ENCODE measurements at regions not wholly inside any gene's neighbourhood (a gene's known extent, or its start where the extent isn't known, plus 50 kb on each side); places are given as distances from the start of the nearest gene placed in this dataset.

DNA sequence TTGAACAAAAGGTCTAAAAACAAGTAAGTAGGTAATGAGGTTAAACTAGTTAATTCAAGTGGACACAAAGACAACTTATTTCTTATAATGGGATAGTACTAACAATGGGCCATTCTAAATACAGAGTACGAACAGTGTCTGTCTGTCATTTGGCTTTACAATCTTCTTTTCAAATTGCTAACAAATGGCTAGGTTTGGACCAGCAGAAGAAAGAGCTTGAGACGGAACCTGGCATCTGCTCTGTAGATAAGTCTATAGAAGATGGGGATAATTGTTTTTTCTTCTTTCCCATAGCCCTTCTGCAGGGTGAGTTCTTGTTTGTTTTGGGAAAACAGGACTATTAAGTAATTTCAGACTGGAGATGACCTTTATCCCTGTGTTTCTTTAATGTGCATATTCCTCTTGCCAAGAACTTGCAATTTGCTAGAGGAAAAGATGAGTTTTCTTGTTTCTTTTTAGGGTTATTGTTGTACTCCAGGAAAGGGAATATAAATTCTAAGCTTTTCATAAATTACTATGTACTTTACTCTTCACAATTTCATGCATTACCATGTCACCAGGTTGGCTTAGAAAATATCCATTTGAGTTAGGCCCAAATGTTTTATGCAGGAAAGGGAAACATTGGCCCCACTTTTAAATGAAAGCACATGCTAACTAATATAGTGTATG, 500.5 kb upstream of the SYT4 start:
- H3K14ac ChIP-seq (ENCODE audit: low read length) = no peak overlapping the region
- DNase-seq (ENCODE audit: low spot score) = no peak

DNA sequence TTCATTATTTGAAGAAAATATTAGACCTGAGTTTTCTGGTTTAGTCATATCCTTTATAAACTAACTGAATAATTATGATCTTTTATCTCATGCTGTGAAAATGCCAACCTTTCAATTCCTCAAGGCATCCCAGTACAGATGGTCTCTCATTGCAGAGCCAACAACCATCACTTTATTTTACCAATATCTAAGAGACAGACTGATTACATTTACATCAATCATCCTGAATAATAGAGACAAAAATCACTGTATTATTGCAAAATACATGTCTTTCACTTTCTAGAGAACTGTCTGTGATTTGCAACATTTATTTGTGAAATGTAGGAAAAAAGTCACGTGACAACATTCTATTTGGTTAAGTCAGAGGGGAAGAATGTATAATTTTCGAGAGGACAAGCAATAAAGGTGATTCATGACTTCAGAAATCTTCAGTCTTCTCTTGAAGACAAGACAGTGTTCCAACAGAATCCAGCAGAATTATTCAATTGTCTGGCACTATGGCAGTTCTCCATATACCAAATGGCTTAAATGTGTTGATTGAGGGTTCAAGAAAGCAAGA, 503.6 kb upstream of the SYT4 start:
- Histone ChIP-seq H2BK15ac (ENCODE audit: low read length) (no peak overlapping the region), H3K4me2 (ENCODE audit: insufficient read depth, low read length, poor library complexity, severe bottlenecking) (no peak overlapping the region), H3K27me3 (ENCODE audit: control insufficient read depth in 3 of 3, insufficient read depth in 3 of 3, low read depth in 1 of 3, low read length in 3 of 3) (no peaks in the 10 kb centered on the region), H3K4me1 (ENCODE audit: control insufficient read depth in 2 of 2, insufficient read depth in 1 of 2, low read depth in 1 of 2, low read length in 2 of 2) (no peaks in the 10 kb centered on the region), H3K36me3 (replicated peaks in 1 of 2; ENCODE audit: control insufficient read depth in 2 of 2, insufficient read depth in 2 of 2, low read length in 2 of 2) (no peaks in the 10 kb centered on the region), H2AK5ac (ENCODE audit: low read depth, low read length) (no peak overlapping the region), H2BK12ac (ENCODE audit: low read length) (no peak overlapping the region), H3K23ac (ENCODE audit: low read depth, low read length, poor library complexity) (no peak overlapping the region), H3K79me1 (ENCODE audit: low read depth, low read length) (no peaks in the 10 kb centered on the region), H3K4me3 (ENCODE audit: low read length in 2 of 2) (no peak overlapping the region), H4K91ac (ENCODE audit: low read depth, low read length, poor library complexity) (no peak overlapping the region), H3K9me3 (replicated peaks in 1 of 2; ENCODE audit: control insufficient read depth in 2 of 2, insufficient read depth in 1 of 2, low read depth in 1 of 2, low read length in 2 of 2) (no peaks in the 10 kb centered on the region), H3K18ac (ENCODE audit: low read length) (no peak overlapping the region), H2BK120ac (ENCODE audit: low read depth, low read length) (no peak overlapping the region), H3K14ac (ENCODE audit: low read length) (no peak overlapping the region), H4K8ac (ENCODE audit: low read depth, low read length) (no peak overlapping the region), H3K27ac (replicated peaks; ENCODE audit: low read length) (no peak overlapping the region), H2AFZ (ENCODE audit: low read length) (no peak overlapping the region), H3K4ac (ENCODE audit: low read length) (no peak overlapping the region), H3K9ac (ENCODE audit: low read depth, low read length, poor library complexity) (no peak overlapping the region), H2BK5ac (ENCODE audit: low read length) (no peak overlapping the region)
- WGBS, 2 donors (ENCODE audit: extremely low coverage in 2 of 2, insufficient read length in 2 of 2, insufficient replicate concordance in 1 of 2) = no CpG with 5 or more reads among the region's 2 CpGs
- DNase-seq (ENCODE audit: low spot score) = no peak

More for the DNA sequence above, 500.5 kb upstream of the SYT4 start:
- no CpG with 5 or more reads among the region's 2 CpGs for WGBS, 2 donors (ENCODE audit: extremely low coverage in 2 of 2, insufficient read length in 2 of 2, insufficient replicate concordance in 1 of 2)
- H3K27me3 ChIP-seq (ENCODE audit: control insufficient read depth in 3 of 3, insufficient read depth in 3 of 3, low read depth in 1 of 3, low read length in 3 of 3) = no peaks in the 10 kb centered on the region
- no peak overlapping the region for H3K4ac ChIP-seq (ENCODE audit: low read length)
- H3K27ac ChIP-seq (replicated peaks; ENCODE audit: low read length) = no peak overlapping the region
- H3K9ac ChIP-seq (ENCODE audit: low read depth, low read length, poor library complexity) = no peak overlapping the region
- no peaks in the 10 kb centered on the region for H3K79me1 ChIP-seq (ENCODE audit: low read depth, low read length)
- no peak overlapping the region for H3K18ac ChIP-seq (ENCODE audit: low read length)
- no peak overlapping the region for H2AFZ ChIP-seq (ENCODE audit: low read length)
- no peak overlapping the region for H3K4me2 ChIP-seq (ENCODE audit: insufficient read depth, low read length, poor library complexity, severe bottlenecking)
- no peak overlapping the region for H3K4me3 ChIP-seq (ENCODE audit: low read length in 2 of 2)
- H2BK12ac ChIP-seq (ENCODE audit: low read length) = no peak overlapping the region
- H2BK120ac ChIP-seq (ENCODE audit: low read depth, low read length) = no peak overlapping the region
- no peak overlapping the region for H2BK5ac ChIP-seq (ENCODE audit: low read length)
- no peak overlapping the region for H2AK5ac ChIP-seq (ENCODE audit: low read depth, low read length)
- H3K9me3 ChIP-seq (replicated peaks in 1 of 2; ENCODE audit: control insufficient read depth in 2 of 2, insufficient read depth in 1 of 2, low read depth in 1 of 2, low read length in 2 of 2) = peaks cover 0 to 2% of the 10 kb centered on the region in 2 donors
- H4K8ac ChIP-seq (ENCODE audit: low read depth, low read length) = no peak overlapping the region
- H3K36me3 ChIP-seq (replicated peaks in 1 of 2; ENCODE audit: control insufficient read depth in 2 of 2, insufficient read depth in 2 of 2, low read length in 2 of 2) = no peaks in the 10 kb centered on the region
- no peak overlapping the region for H2BK15ac ChIP-seq (ENCODE audit: low read length)
- no peak overlapping the region for H3K23ac ChIP-seq (ENCODE audit: low read depth, low read length, poor library complexity)
- peaks cover 2 to 10% of the 10 kb centered on the region in 2 donors for H3K4me1 ChIP-seq (ENCODE audit: control insufficient read depth in 2 of 2, insufficient read depth in 1 of 2, low read depth in 1 of 2, low read length in 2 of 2)
- no peak overlapping the region for H4K91ac ChIP-seq (ENCODE audit: low read depth, low read length, poor library complexity)

DNA sequence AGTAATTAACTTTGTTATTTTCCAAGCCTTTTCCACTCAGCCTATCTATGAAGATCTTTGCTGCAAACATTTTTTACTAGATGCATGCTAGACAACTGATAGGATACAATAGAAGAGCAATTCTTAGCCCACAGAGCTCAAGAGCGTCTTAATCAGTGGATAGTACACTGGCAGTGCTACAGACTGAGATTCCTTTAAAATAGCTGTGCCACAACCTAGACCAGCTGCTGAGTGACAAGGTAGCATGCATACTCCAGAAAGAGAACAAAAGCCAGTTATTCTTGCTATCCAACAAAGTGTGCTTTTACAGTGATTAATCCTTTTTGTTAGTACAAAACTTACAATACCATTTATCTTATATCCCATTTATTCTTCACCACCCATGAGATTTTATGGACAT, 507.9 kb upstream of the SYT4 start:
- no peaks in the 10 kb centered on the region for H3K79me1 ChIP-seq (ENCODE audit: low read depth, low read length)
- no CpG with 5 or more reads among the region's 1 CpG for WGBS, 2 donors (ENCODE audit: extremely low coverage in 2 of 2, insufficient read length in 2 of 2, insufficient replicate concordance in 1 of 2)
- H3K18ac ChIP-seq (ENCODE audit: low read length) = no peak overlapping the region
- H2BK5ac ChIP-seq (ENCODE audit: low read length) = no peak overlapping the region
- no peak overlapping the region for H2BK15ac ChIP-seq (ENCODE audit: low read length)
- no peak overlapping the region for H3K9ac ChIP-seq (ENCODE audit: low read depth, low read length, poor library complexity)
- no peak overlapping the region for H2AFZ ChIP-seq (ENCODE audit: low read length)
- H2AK5ac ChIP-seq (ENCODE audit: low read depth, low read length) = no peak overlapping the region
- H3K36me3 ChIP-seq (replicated peaks in 1 of 2; ENCODE audit: control insufficient read depth in 2 of 2, insufficient read depth in 2 of 2, low read length in 2 of 2) = no peaks in the 10 kb centered on the region
- no peak overlapping the region for H3K4me3 ChIP-seq (ENCODE audit: low read length in 2 of 2)
- no peak overlapping the region for H4K8ac ChIP-seq (ENCODE audit: low read depth, low read length)
- no peak for DNase-seq (ENCODE audit: low spot score)
- H3K27me3 ChIP-seq (ENCODE audit: control insufficient read depth in 3 of 3, insufficient read depth in 3 of 3, low read depth in 1 of 3, low read length in 3 of 3) = no peaks in the 10 kb centered on the region
- H4K91ac ChIP-seq (ENCODE audit: low read depth, low read length, poor library complexity) = no peak overlapping the region
- no peak overlapping the region for H3K4me2 ChIP-seq (ENCODE audit: insufficient read depth, low read length, poor library complexity, severe bottlenecking)
- H2BK120ac ChIP-seq (ENCODE audit: low read depth, low read length) = no peak overlapping the region
- H3K23ac ChIP-seq (ENCODE audit: low read depth, low read length, poor library complexity) = no peak overlapping the region
- H3K4ac ChIP-seq (ENCODE audit: low read length) = no peak overlapping the region
- no peaks in the 10 kb centered on the region for H3K9me3 ChIP-seq (replicated peaks in 1 of 2; ENCODE audit: control insufficient read depth in 2 of 2, insufficient read depth in 1 of 2, low read depth in 1 of 2, low read length in 2 of 2)
- no peak overlapping the region for H2BK12ac ChIP-seq (ENCODE audit: low read length)
- H3K4me1 ChIP-seq (ENCODE audit: control insufficient read depth in 2 of 2, insufficient read depth in 1 of 2, low read depth in 1 of 2, low read length in 2 of 2) = no peaks in the 10 kb centered on the region
- no peak overlapping the region for H3K27ac ChIP-seq (replicated peaks; ENCODE audit: low read length)
- no peak overlapping the region for H3K14ac ChIP-seq (ENCODE audit: low read length)

DNA sequence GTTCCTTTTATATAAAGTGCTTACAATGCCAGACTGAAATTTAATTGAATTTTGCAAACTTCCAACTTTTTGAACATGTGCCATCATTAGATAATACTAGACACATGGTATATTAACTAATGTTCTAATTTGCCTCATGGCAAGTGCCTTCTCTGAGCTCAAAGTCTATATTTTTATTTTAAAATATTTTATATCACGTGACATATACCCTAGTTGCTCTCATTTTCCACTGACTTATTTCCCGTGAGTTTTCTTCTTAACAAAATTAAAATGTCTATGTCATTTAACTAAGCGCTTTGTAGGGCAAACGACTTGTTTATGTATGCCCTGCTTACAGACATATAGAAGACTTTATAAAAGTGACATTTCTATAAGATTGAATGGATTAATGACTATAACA, 509.6 kb upstream of the SYT4 start:
- no peak overlapping the region for H2BK12ac ChIP-seq (ENCODE audit: low read length)
- no peaks in the 10 kb centered on the region for H3K79me1 ChIP-seq (ENCODE audit: low read depth, low read length)
- no peaks in the 10 kb centered on the region for H3K27me3 ChIP-seq (ENCODE audit: control insufficient read depth in 3 of 3, insufficient read depth in 3 of 3, low read depth in 1 of 3, low read length in 3 of 3)
- H3K23ac ChIP-seq (ENCODE audit: low read depth, low read length, poor library complexity) = no peak overlapping the region
- no peak overlapping the region for H2AFZ ChIP-seq (ENCODE audit: low read length)
- H3K4ac ChIP-seq (ENCODE audit: low read length) = no peak overlapping the region
- no peak overlapping the region for H2BK5ac ChIP-seq (ENCODE audit: low read length)
- no peak overlapping the region for H2BK15ac ChIP-seq (ENCODE audit: low read length)
- no peak overlapping the region for H3K14ac ChIP-seq (ENCODE audit: low read length)
- H3K27ac ChIP-seq (replicated peaks; ENCODE audit: low read length) = no peak overlapping the region
- no peak overlapping the region for H3K4me3 ChIP-seq (ENCODE audit: low read length in 2 of 2)
- H3K4me2 ChIP-seq (ENCODE audit: insufficient read depth, low read length, poor library complexity, severe bottlenecking) = no peak overlapping the region
- H3K9ac ChIP-seq (ENCODE audit: low read depth, low read length, poor library complexity) = no peak overlapping the region
- WGBS, 2 donors (ENCODE audit: extremely low coverage in 2 of 2, insufficient read length in 2 of 2, insufficient replicate concordance in 1 of 2) = no CpG with 5 or more reads among the region's 4 CpGs
- H3K36me3 ChIP-seq (replicated peaks in 1 of 2; ENCODE audit: control insufficient read depth in 2 of 2, insufficient read depth in 2 of 2, low read length in 2 of 2) = no peaks in the 10 kb centered on the region
- DNase-seq (ENCODE audit: low spot score) = no peak
- H3K18ac ChIP-seq (ENCODE audit: low read length) = no peak overlapping the region
- H4K91ac ChIP-seq (ENCODE audit: low read depth, low read length, poor library complexity) = no peak overlapping the region
- no peak overlapping the region for H2AK5ac ChIP-seq (ENCODE audit: low read depth, low read length)
- no peak overlapping the region for H2BK120ac ChIP-seq (ENCODE audit: low read depth, low read length)
- H3K4me1 ChIP-seq (ENCODE audit: control insufficient read depth in 2 of 2, insufficient read depth in 1 of 2, low read depth in 1 of 2, low read length in 2 of 2) = no peaks in the 10 kb centered on the region
- no peak overlapping the region for H4K8ac ChIP-seq (ENCODE audit: low read depth, low read length)
- H3K9me3 ChIP-seq (replicated peaks in 1 of 2; ENCODE audit: control insufficient read depth in 2 of 2, insufficient read depth in 1 of 2, low read depth in 1 of 2, low read length in 2 of 2) = no peaks in the 10 kb centered on the region
